ENCODE measurements at regions not wholly inside any gene's neighbourhood (a gene's known extent, or its start where the extent isn't known, plus 50 kb on each side); places are given as distances from the start of the nearest gene placed in this dataset.

DNA sequence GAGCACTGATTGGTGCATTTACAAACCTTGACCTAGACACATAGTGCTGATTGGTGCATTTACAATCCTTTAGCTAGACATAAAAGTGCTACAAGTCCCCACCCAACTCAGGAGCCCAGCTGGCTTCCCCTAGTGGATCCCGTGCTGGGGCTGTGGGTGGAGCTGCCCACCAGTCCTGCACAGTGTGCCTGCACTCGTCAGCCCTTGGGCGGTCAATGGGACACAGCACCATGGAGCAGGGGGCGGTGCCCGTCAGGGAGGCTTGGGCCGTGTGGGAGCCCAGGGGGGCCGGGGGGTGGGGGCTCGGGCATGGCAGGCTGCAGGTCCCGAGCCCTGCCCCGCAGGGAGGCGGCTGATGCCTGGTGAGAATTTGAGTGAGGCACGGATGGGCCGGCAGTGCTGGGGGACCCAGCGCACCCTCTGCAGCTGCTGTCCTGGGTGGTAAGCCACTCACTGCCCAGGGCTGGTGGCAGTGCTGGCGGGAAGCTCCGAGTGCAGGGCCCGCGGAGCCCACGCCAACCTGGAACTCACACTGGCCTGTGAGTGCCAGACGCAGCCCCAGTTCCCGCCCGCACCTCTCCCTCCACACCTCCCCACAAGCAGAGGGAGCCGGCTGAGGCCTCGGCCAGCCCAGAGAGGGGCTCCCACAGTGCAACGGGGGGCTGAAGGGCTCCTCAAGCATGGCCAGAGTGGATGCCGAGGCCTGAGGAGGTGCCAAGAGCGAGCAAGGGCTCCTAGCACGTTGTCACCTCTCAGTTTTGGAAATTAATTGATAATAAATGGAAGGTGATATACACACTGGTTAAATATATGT lies 207.7 kb downstream of the RAP2B start:
- TF ChIP-seq, protein P1, sequence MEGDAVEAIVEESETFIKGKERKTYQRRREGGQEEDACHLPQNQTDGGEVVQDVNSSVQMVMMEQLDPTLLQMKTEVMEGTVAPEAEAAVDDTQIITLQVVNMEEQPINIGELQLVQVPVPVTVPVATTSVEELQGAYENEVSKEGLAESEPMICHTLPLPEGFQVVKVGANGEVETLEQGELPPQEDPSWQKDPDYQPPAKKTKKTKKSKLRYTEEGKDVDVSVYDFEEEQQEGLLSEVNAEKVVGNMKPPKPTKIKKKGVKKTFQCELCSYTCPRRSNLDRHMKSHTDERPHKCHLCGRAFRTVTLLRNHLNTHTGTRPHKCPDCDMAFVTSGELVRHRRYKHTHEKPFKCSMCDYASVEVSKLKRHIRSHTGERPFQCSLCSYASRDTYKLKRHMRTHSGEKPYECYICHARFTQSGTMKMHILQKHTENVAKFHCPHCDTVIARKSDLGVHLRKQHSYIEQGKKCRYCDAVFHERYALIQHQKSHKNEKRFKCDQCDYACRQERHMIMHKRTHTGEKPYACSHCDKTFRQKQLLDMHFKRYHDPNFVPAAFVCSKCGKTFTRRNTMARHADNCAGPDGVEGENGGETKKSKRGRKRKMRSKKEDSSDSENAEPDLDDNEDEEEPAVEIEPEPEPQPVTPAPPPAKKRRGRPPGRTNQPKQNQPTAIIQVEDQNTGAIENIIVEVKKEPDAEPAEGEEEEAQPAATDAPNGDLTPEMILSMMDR (IDR thresholded peaks at IDR 0.05) = no peak
- TF ChIP-seq POLR2A (IDR thresholded peaks at IDR 0.05) = no peak

Measured in heart left ventricle (tissue), 13 donors.